ENCODE measurements at regions not wholly inside any gene's neighbourhood (a gene's known extent, or its start where the extent isn't known, plus 50 kb on each side); places are given as distances from the start of the nearest gene placed in this dataset.

DNA sequence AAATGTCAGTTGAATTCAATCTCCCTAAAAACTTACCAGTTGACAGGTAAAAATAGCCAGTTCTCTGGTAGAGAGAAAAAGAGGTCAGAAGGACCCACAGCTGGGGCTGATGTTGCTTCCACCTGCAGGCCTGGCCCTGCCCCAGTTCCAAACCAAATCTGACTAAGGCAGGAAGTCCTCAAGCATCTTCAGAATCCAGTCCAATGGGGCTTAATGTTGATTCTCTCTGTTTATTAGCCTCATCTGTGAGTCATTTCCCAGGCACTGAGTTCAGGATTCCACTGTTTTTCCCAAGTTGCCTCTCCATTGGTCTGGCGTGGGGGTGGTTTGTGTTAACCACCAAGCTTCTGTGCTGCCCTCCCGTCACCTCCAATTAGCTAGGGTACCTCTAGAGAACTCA is 601.8 kb downstream of the INSC start:
- Mint-ChIP-seq H3K4me1 (no peaks in the 10 kb centered on the region), H3K27me3 (no peaks in the 10 kb centered on the region), H3K9me3 (peaks cover 0 to 7% (median 2%) of the 10 kb centered on the region in 5 donors), H3K36me3 (no peaks in the 10 kb centered on the region), H3K27ac (no peak overlapping the region), H3K4me3 (no peak overlapping the region)
- Histone ChIP-seq H3K9me3 (ENCODE audit: low read length) (no peaks in the 10 kb centered on the region), H3K4me3 (ENCODE audit: low read length) (no peak overlapping the region), H3K36me3 (ENCODE audit: insufficient read depth, low read length) (no peaks in the 10 kb centered on the region), H3K27me3 (ENCODE audit: insufficient read depth, low read length, poor library complexity, severe bottlenecking) (no peaks in the 10 kb centered on the region), H3K27ac (ENCODE audit: low read depth, low read length) (no peak overlapping the region), H3K4me1 (ENCODE audit: insufficient read depth, low read length) (no peaks in the 10 kb centered on the region)
- no peak for DNase-seq
- POLR2A ChIA-PET: no interaction called here
- CTCF ChIA-PET: no interaction called here

DNA sequence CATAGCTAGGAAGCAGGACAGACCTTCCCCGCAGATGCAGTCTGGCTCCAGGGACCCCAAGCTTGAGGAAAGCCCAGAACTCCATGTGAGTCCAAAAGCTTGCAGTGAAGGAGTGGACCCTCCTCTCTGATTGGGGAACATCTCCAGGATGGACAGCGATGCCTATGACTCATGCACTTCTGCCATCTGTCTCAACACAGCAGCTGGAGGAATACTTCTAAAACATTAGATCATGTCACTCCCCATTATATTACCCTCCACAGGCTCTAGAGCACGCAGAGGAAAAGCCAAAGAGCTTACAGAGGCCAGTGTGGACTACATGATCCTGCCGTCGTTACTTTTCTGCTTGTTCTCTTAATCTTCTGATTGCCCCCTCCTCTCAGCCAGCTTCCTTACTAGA is 605.7 kb downstream of the INSC start:
- no peaks in the 10 kb centered on the region for H3K36me3 ChIP-seq (ENCODE audit: insufficient read depth, low read length)
- H3K27ac ChIP-seq (ENCODE audit: low read depth, low read length): no peak overlapping the region
- H3K4me1 ChIP-seq (ENCODE audit: insufficient read depth, low read length): no peaks in the 10 kb centered on the region
- POLR2A ChIA-PET: no interaction called here
- H3K27me3 Mint-ChIP-seq: no peaks in the 10 kb centered on the region
- CTCF ChIA-PET: no interaction called here
- DNase-seq: no peak
- no peaks in the 10 kb centered on the region for H3K27me3 ChIP-seq (ENCODE audit: insufficient read depth, low read length, poor library complexity, severe bottlenecking)
- H3K4me3 ChIP-seq (ENCODE audit: low read length): no peak overlapping the region
- H3K9me3 Mint-ChIP-seq: peaks cover 0 to 7% (median 0%) of the 10 kb centered on the region in 5 donors
- no peak overlapping the region for H3K27ac Mint-ChIP-seq
- H3K4me1 Mint-ChIP-seq: no peaks in the 10 kb centered on the region
- H3K4me3 Mint-ChIP-seq: no peak overlapping the region
- H3K9me3 ChIP-seq (ENCODE audit: low read length): no peaks in the 10 kb centered on the region
- H3K36me3 Mint-ChIP-seq: no peaks in the 10 kb centered on the region

DNA sequence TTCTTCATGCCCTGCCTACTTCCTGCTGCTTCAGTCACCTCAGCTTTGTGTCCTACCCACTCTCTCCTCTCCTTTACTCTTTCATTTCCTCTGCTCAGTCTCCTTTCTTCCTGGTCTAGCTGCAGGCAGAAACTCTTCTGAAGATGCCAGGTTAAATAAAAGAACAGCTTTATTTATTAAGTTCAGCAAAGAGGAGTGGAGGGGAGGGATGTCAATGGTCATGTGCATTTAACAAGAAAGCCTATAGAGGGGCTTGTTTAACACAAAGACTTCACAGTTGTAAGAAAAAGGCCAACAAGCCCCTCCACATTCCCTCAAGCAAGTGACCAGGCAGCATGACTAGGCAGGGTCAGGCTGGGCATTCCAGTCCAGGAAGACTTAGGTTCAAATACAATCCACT is 609.2 kb downstream of the INSC start:
- CTCF ChIA-PET: no interaction called here
- Mint-ChIP-seq H3K27ac (no peak overlapping the region), H3K36me3 (no peaks in the 10 kb centered on the region), H3K27me3 (no peaks in the 10 kb centered on the region), H3K4me1 (no peaks in the 10 kb centered on the region), H3K9me3 (peaks cover 0 to 7% (median 0%) of the 10 kb centered on the region in 5 donors), H3K4me3 (no peak overlapping the region)
- no peak for DNase-seq
- H3K27ac ChIP-seq (ENCODE audit: low read depth, low read length): no peak overlapping the region
- no peaks in the 10 kb centered on the region for H3K36me3 ChIP-seq (ENCODE audit: insufficient read depth, low read length)
- no peaks in the 10 kb centered on the region for H3K4me1 ChIP-seq (ENCODE audit: insufficient read depth, low read length)
- POLR2A ChIA-PET: no interaction called here
- H3K27me3 ChIP-seq (ENCODE audit: insufficient read depth, low read length, poor library complexity, severe bottlenecking): no peaks in the 10 kb centered on the region
- no peak overlapping the region for H3K4me3 ChIP-seq (ENCODE audit: low read length)
- no peaks in the 10 kb centered on the region for H3K9me3 ChIP-seq (ENCODE audit: low read length)

DNA sequence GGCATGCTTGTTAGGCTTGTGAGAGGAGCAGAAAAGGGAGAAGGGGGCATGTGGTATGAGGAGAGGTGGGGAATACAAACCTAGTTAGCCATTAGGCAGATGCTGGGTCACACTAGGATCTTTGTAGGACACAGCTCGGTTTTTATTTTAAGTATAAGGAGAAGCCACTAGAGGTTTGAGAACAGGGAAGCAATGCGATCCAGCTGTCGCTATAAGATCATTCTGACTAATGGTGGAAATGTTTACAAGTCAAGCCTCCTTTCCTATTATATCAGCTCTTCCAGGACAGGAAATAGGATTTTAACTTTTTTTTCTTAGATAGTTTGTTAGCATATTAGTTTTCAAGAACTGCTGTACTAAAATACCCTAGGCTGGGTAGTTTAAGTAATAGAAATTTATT is 609.9 kb downstream of the INSC start:
- ChIA-PET POLR2A (no interaction called here), CTCF (no interaction called here)
- Histone ChIP-seq H3K27ac (ENCODE audit: low read depth, low read length) (no peak overlapping the region), H3K9me3 (ENCODE audit: low read length) (no peaks in the 10 kb centered on the region), H3K36me3 (ENCODE audit: insufficient read depth, low read length) (no peaks in the 10 kb centered on the region), H3K4me3 (ENCODE audit: low read length) (no peak overlapping the region), H3K27me3 (ENCODE audit: insufficient read depth, low read length, poor library complexity, severe bottlenecking) (no peaks in the 10 kb centered on the region), H3K4me1 (ENCODE audit: insufficient read depth, low read length) (no peaks in the 10 kb centered on the region)
- H3K4me3 Mint-ChIP-seq: no peak overlapping the region
- H3K27me3 Mint-ChIP-seq: no peaks in the 10 kb centered on the region
- H3K4me1 Mint-ChIP-seq: no peaks in the 10 kb centered on the region
- H3K36me3 Mint-ChIP-seq: no peaks in the 10 kb centered on the region
- no peak for DNase-seq
- H3K9me3 Mint-ChIP-seq: peaks cover 0 to 7% (median 0%) of the 10 kb centered on the region in 5 donors
- H3K27ac Mint-ChIP-seq: no peak overlapping the region

DNA sequence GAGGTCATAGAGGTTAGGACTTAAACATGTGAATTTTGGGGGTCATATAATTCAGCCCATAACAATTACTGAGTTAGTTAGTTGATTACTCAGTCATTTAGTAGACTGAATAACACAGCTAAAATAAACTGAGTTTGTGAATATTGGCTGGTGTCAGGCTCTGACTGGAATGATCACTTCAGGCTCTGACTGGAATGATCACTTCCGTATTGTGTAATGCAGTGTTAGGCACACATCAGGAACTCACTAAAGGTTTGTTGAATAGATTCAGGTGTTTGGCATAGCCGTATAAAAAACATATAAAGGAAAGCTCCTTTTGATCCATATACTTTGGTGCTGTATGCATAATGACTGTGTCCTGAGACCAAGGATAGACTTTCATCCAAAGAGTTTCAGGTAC is 610.5 kb downstream of the INSC start:
- H3K9me3 ChIP-seq (ENCODE audit: low read length): no peaks in the 10 kb centered on the region
- H3K4me1 Mint-ChIP-seq: no peaks in the 10 kb centered on the region
- H3K4me3 ChIP-seq (ENCODE audit: low read length): no peak overlapping the region
- H3K27ac Mint-ChIP-seq: no peak overlapping the region
- no peaks in the 10 kb centered on the region for H3K36me3 ChIP-seq (ENCODE audit: insufficient read depth, low read length)
- peaks cover 0 to 7% (median 0%) of the 10 kb centered on the region in 5 donors for H3K9me3 Mint-ChIP-seq
- H3K27ac ChIP-seq (ENCODE audit: low read depth, low read length): no peak overlapping the region
- DNase-seq: no peak
- H3K27me3 Mint-ChIP-seq: no peaks in the 10 kb centered on the region
- ChIA-PET CTCF (no interaction called here), POLR2A (no interaction called here)
- H3K4me3 Mint-ChIP-seq: no peak overlapping the region
- no peaks in the 10 kb centered on the region for H3K4me1 ChIP-seq (ENCODE audit: insufficient read depth, low read length)
- no peaks in the 10 kb centered on the region for H3K36me3 Mint-ChIP-seq
- no peaks in the 10 kb centered on the region for H3K27me3 ChIP-seq (ENCODE audit: insufficient read depth, low read length, poor library complexity, severe bottlenecking)

DNA sequence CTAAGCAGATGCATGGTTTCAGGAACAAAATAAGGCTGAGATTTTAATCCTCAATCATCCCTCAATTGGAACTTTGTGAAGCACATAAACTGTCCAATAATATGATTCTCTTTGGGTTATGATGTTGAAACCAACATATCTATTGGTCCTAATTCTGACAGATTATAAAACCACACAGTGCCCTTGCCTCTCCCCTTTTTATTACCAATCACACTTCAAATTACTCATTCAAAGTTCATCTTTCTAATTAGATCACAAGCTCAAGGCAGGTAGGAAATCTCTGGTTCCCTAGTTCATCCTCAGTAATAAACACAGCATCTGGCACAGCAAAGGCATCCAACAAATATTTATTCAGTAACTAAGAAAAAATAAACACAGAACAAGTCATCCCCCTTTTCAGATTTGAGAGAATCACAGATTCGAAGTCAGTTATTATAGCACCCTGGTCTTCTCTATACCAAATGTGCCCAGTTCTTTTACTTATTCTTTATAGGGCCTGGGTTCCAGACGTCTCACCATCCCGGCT is 611.6 kb downstream of the INSC start:
- CTCF ChIA-PET: no interaction called here
- H3K4me1 Mint-ChIP-seq: no peaks in the 10 kb centered on the region
- Histone ChIP-seq H3K36me3 (ENCODE audit: insufficient read depth, low read length) (no peaks in the 10 kb centered on the region), H3K27me3 (ENCODE audit: insufficient read depth, low read length, poor library complexity, severe bottlenecking) (no peaks in the 10 kb centered on the region), H3K4me3 (ENCODE audit: low read length) (no peak overlapping the region), H3K27ac (ENCODE audit: low read depth, low read length) (no peak overlapping the region), H3K4me1 (ENCODE audit: insufficient read depth, low read length) (no peaks in the 10 kb centered on the region), H3K9me3 (ENCODE audit: low read length) (no peaks in the 10 kb centered on the region)
- no peak for DNase-seq
- H3K27ac Mint-ChIP-seq: no peak overlapping the region
- H3K27me3 Mint-ChIP-seq: no peaks in the 10 kb centered on the region
- H3K4me3 Mint-ChIP-seq: no peak overlapping the region
- H3K9me3 Mint-ChIP-seq: peaks cover 0 to 9% (median 0%) of the 10 kb centered on the region in 5 donors
- POLR2A ChIA-PET: no interaction called here
- no peaks in the 10 kb centered on the region for H3K36me3 Mint-ChIP-seq

DNA sequence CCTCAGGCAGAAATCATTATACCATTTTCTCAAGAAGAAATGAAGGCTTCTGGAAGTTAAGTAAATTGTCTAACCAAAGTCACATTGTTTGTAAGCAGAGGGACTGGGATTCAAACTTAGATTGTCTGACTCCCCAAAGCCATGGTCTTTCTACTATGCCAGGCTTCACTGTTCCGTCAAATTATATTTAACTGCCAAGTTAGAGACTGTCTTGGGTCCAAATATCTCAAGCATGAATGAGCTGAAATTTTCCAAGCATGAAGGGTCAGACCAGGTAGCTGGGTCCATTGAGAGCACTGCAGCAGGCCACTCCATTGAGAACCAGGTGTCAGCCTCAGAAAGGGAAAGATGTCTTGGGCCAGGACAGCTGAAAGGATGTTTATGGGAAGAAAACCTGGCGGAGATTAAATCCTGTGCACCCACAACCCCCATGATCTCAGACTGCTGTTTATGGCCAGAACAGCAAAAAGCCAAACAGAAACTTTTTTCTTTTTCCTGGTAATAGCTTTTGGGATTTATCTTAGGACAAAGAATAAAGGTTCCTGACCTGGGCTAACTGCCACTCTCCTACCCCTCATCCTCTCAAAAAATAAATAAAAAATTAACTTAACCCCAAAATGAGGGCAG is 612.3 kb downstream of the INSC start:
- ChIA-PET CTCF (no interaction called here), POLR2A (no interaction called here)
- Mint-ChIP-seq H3K4me3 (no peak overlapping the region), H3K9me3 (peaks cover 0 to 9% (median 0%) of the 10 kb centered on the region in 5 donors), H3K27ac (no peak overlapping the region), H3K36me3 (no peaks in the 10 kb centered on the region), H3K27me3 (no peaks in the 10 kb centered on the region), H3K4me1 (no peaks in the 10 kb centered on the region)
- no peak overlapping the region for H3K4me3 ChIP-seq (ENCODE audit: low read length)
- H3K27me3 ChIP-seq (ENCODE audit: insufficient read depth, low read length, poor library complexity, severe bottlenecking): no peaks in the 10 kb centered on the region
- no peak for DNase-seq
- no peaks in the 10 kb centered on the region for H3K36me3 ChIP-seq (ENCODE audit: insufficient read depth, low read length)
- no peak overlapping the region for H3K27ac ChIP-seq (ENCODE audit: low read depth, low read length)
- no peaks in the 10 kb centered on the region for H3K9me3 ChIP-seq (ENCODE audit: low read length)
- no peaks in the 10 kb centered on the region for H3K4me1 ChIP-seq (ENCODE audit: insufficient read depth, low read length)

DNA sequence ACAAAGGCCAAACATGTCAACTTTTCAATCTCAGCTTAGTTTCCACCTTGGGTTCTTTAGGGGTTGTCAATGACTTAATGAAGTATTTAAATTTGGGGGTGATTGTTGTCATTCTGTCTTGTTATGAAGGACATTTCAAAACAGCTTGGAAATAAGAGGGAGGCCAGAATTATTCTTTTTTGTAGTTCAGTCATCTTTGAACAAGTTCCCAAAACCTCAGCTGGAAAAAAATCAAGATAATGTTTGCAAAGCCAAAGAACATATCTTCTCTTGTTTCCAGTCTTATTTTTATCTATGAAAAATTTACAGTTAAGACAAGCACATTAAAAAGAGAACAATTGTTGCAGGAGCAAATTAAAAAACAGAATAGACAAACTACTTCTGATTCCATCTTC is 612.8 kb downstream of the INSC start:
- no peaks in the 10 kb centered on the region for H3K36me3 Mint-ChIP-seq
- no peaks in the 10 kb centered on the region for H3K27me3 ChIP-seq (ENCODE audit: insufficient read depth, low read length, poor library complexity, severe bottlenecking)
- no peak overlapping the region for H3K4me3 ChIP-seq (ENCODE audit: low read length)
- no peak overlapping the region for H3K27ac Mint-ChIP-seq
- no peaks in the 10 kb centered on the region for H3K4me1 ChIP-seq (ENCODE audit: insufficient read depth, low read length)
- no peak overlapping the region for H3K27ac ChIP-seq (ENCODE audit: low read depth, low read length)
- no peaks in the 10 kb centered on the region for H3K27me3 Mint-ChIP-seq
- H3K9me3 ChIP-seq (ENCODE audit: low read length): no peaks in the 10 kb centered on the region
- no peak for DNase-seq
- ChIA-PET POLR2A (no interaction called here), CTCF (interaction anchor here (1.3 kb wide), 1 partner anchor 9 kb away, joined by 3 read pairs; no protein-coding TSS in a partner anchor)
- H3K36me3 ChIP-seq (ENCODE audit: insufficient read depth, low read length): no peaks in the 10 kb centered on the region
- no peaks in the 10 kb centered on the region for H3K4me1 Mint-ChIP-seq
- H3K9me3 Mint-ChIP-seq: peaks cover 0 to 9% (median 0%) of the 10 kb centered on the region in 5 donors
- H3K4me3 Mint-ChIP-seq: no peak overlapping the region

Measured in CD8-positive, alpha-beta memory T cell (primary cell).